ENCODE measurements at regions not wholly inside any gene's neighbourhood (a gene's known extent, or its start where the extent isn't known, plus 50 kb on each side); places are given as distances from the start of the nearest gene placed in this dataset.

DNA sequence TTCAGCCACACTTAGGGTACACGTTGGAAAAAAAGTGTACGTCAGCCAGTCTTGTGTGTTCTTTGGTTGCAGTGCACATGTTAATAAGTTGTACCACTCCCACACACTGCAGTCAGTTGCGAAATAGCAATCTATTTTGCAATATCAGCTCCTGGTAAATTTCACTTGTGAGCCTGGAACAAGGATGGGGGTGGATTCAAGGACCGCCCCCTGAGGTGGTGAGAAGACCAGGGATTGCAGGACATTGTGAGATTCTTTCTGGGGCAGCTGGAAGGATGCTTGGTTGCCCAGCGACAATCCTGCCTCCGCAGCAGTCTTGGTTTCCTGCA is 78.6 kb upstream of the ZFHX3 start:
- TF ChIP-seq CTCF (IDR thresholded peaks at IDR 0.05; ENCODE audit: low read depth, low read length, missing control alignments), result no peak
- no peak for DNase-seq (ENCODE audit: extremely low read depth, low read depth)
- H3K4me3 ChIP-seq (replicated peaks; ENCODE audit: low read depth, low read length), result no peak overlapping the region

- TF ChIP-seq CTCF (IDR thresholded peaks at IDR 0.05; ENCODE audit: low read depth, low read length, missing control alignments), result no peak
- DNase-seq (ENCODE audit: extremely low read depth, low read depth), result peak; percentile 49
- H3K4me3 ChIP-seq (replicated peaks; ENCODE audit: low read depth, low read length), result no peak overlapping the region
Measured at GRCh38 chr16:73125850-73126524, 78.1 kb upstream of the ZFHX3 start.

DNA sequence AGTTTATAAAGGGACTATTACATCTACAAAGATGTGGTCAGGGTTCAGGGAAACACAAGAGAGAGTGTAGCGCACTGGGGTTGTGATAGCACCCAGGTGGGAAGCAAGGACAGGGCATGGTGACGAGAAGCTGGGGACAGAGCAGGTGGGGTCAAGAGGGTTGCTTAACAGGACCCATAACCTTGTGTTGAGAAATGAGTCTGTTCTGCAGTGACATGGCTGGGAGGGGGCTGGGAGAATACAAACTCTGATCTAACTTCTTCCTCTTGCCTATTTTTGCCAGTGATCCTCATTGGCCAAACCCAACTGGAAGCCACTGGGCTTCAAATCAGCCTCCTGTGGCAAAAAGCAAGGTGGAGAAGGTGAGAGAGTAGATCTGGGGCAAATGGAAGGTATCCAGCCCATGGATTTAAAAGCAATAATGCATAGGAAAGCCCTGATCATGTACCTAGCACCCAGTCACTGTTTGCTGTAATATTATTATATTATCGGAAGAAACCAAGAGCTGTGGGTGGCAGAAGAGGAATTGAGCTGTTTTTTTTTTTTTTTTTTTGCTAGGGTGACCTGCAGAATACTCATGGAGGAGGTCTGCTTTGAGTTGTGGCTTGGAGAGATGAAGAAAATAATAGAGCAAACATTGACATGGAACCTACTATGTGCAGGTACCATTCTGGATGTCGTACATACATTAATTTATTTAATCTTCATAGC is 76.9 kb upstream of the ZFHX3 start:
- no peak for TF ChIP-seq CTCF (IDR thresholded peaks at IDR 0.05; ENCODE audit: low read depth, low read length, missing control alignments)
- no peak overlapping the region for H3K4me3 ChIP-seq (replicated peaks; ENCODE audit: low read depth, low read length)
- no peak for DNase-seq (ENCODE audit: extremely low read depth, low read depth)

- H3K4me3 ChIP-seq (replicated peaks; ENCODE audit: low read depth, low read length), result no peak overlapping the region
- DNase-seq (ENCODE audit: extremely low read depth, low read depth), result no peak
- TF ChIP-seq CTCF (IDR thresholded peaks at IDR 0.05; ENCODE audit: low read depth, low read length, missing control alignments), result no peak
Measured at GRCh38 chr16:73124097-73124652, 76.2 kb upstream of the ZFHX3 start.

- no peak for TF ChIP-seq CTCF (IDR thresholded peaks at IDR 0.05; ENCODE audit: low read depth, low read length, missing control alignments)
- H3K4me3 ChIP-seq (replicated peaks; ENCODE audit: low read depth, low read length), result no peak overlapping the region
- no peak for DNase-seq (ENCODE audit: extremely low read depth, low read depth)
Measured at GRCh38 chr16:73122604-73123391, 74.9 kb upstream of the ZFHX3 start.

DNA sequence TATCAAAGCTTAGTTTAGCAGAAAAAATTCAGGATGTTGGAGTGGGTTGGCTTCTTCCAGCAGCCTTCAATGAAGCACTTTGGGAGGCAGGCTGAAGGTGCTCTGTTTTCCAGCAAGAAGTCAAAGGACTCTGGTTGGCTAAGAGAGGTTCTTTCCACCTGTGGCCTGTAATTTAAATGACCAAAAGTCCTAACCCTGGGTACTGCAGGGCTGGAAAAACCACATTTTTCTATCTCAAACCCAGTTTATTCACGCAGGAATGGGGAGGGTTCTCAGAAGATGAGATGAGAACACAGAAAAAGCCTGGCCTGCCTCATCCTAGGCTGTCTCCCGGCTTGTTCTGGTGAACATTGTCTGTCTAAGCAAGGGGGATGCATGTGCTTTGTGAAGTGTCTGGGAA is 68.6 kb upstream of the ZFHX3 start:
- DNase-seq (ENCODE audit: extremely low read depth, low read depth), result no peak
- no peak overlapping the region for H3K4me3 ChIP-seq (replicated peaks; ENCODE audit: low read depth, low read length)

More for the DNA sequence above, 68.6 kb upstream of the ZFHX3 start:
- no peak for TF ChIP-seq CTCF (IDR thresholded peaks at IDR 0.05; ENCODE audit: low read depth, low read length, missing control alignments)

Data from HFF-Myc (cell line).